ENCODE measurements at regions not wholly inside any gene's neighbourhood (a gene's known extent, or its start where the extent isn't known, plus 50 kb on each side); places are given as distances from the start of the nearest gene placed in this dataset.
"Not testable (repeated sequence)": the region's sequence is repeated elsewhere in the genome, so short reads cannot be mapped to it uniquely, and the experiment has no call there.

- DNase-seq = no peak
These were observed 777.9 kb downstream of the TENT5A start for GRCh38 chr6:80974579-80974978.

GRCh38 chr6:80969439-80969838 is 783.0 kb downstream of the TENT5A start:
- no peak for DNase-seq

- DNase-seq = no peak
These were observed 784.9 kb downstream of the TENT5A start for GRCh38 chr6:80967609-80968008.

GRCh38 chr6:80962382-80962781 is 790.1 kb downstream of the TENT5A start:
- no peak for DNase-seq

GRCh38 chr6:80961166-80961565 is 791.3 kb downstream of the TENT5A start:
- DNase-seq = no peak

- no peak for DNase-seq
These were observed 793.4 kb downstream of the TENT5A start for GRCh38 chr6:80959034-80959433.

- no peak for DNase-seq
These were observed 795.6 kb downstream of the TENT5A start for GRCh38 chr6:80956898-80957297.

- DNase-seq = not testable (repeated sequence)
These were observed 800.0 kb downstream of the TENT5A start for GRCh38 chr6:80952479-80952878.

GRCh38 chr6:80946402-80946801 is 806.1 kb downstream of the TENT5A start:
- DNase-seq = no peak

GRCh38 chr6:80942911-80943310 is 809.6 kb downstream of the TENT5A start:
- no peak for DNase-seq

- DNase-seq = no peak
These were observed 811.5 kb downstream of the TENT5A start for GRCh38 chr6:80940976-80941375.

- DNase-seq = no peak
These were observed 811.9 kb downstream of the TENT5A start for GRCh38 chr6:80940571-80940970.

GRCh38 chr6:80939898-80940297 is 812.6 kb downstream of the TENT5A start:
- DNase-seq = no peak

- no peak for DNase-seq
These were observed 813.0 kb downstream of the TENT5A start for GRCh38 chr6:80939480-80939879.

GRCh38 chr6:80938131-80938530 is 814.4 kb downstream of the TENT5A start:
- DNase-seq = no peak

GRCh38 chr6:80932359-80932758 is 820.1 kb downstream of the TENT5A start:
- no peak for DNase-seq

- DNase-seq = no peak
These were observed 822.1 kb downstream of the TENT5A start for GRCh38 chr6:80930376-80930775.

- no peak for DNase-seq
These were observed 817.3 kb downstream of the BCKDHB start for GRCh38 chr6:80923816-80924215.

- no peak for DNase-seq
These were observed 816.5 kb downstream of the BCKDHB start for GRCh38 chr6:80922916-80923455.

- DNase-seq = no peak
These were observed 815.5 kb downstream of the BCKDHB start for GRCh38 chr6:80921861-80922460.

GRCh38 chr6:80907831-80908230 is 801.4 kb downstream of the BCKDHB start:
- DNase-seq = no peak

- DNase-seq = no peak
These were observed 797.2 kb downstream of the BCKDHB start for GRCh38 chr6:80903711-80904110.

GRCh38 chr6:80886475-80886874 is 780.0 kb downstream of the BCKDHB start:
- DNase-seq = no peak

- no peak for DNase-seq
These were observed 766.5 kb downstream of the BCKDHB start for GRCh38 chr6:80872951-80873308.

- DNase-seq = no peak
These were observed 765.9 kb downstream of the BCKDHB start for GRCh38 chr6:80872199-80872950.
